ENCODE measurements at regions not wholly inside any gene's neighbourhood (a gene's known extent, or its start where the extent isn't known, plus 50 kb on each side); places are given as distances from the start of the nearest gene placed in this dataset.

- DNase-seq: no peak
- intact Hi-C loops (cut with DNase I): no loop called here
- TF ChIP-seq POLR2A (IDR thresholded peaks at IDR 0.05) (no peak), EP300 (IDR thresholded peaks at IDR 0.05) (no peak), CTCF (IDR thresholded peaks at IDR 0.05) (no peak)
- Histone ChIP-seq H3K4me3 (no peak overlapping the region), H3K27me3 (no peaks in the 10 kb centered on the region), H3K36me3 (no peaks in the 10 kb centered on the region), H3K9me3 (no peaks in the 10 kb centered on the region), H3K27ac (no peak overlapping the region), H3K4me1 (ENCODE audit: insufficient read depth) (no peaks in the 10 kb centered on the region)
- 69 to 80% (median 72%) methylated on average over 6 of the region's 6 CpGs for WGBS, 3 donors
These were observed 162.9 kb downstream of the KCNA5 start for GRCh38 chr12:5206401-5207175.

- H3K9me3 ChIP-seq: no peaks in the 10 kb centered on the region
- WGBS, 3 donors: 80% methylated on average over 11 of the region's 11 CpGs
- no peaks in the 10 kb centered on the region for H3K36me3 ChIP-seq
- no peaks in the 10 kb centered on the region for H3K4me1 ChIP-seq (ENCODE audit: insufficient read depth)
- H3K27me3 ChIP-seq: no peaks in the 10 kb centered on the region
- H3K27ac ChIP-seq: no peak overlapping the region
- intact Hi-C loops (cut with DNase I): no loop called here
- TF ChIP-seq EP300 (IDR thresholded peaks at IDR 0.05) (no peak), CTCF (IDR thresholded peaks at IDR 0.05) (no peak), POLR2A (IDR thresholded peaks at IDR 0.05) (no peak)
- no peak overlapping the region for H3K4me3 ChIP-seq
- DNase-seq: no peak
These were observed 166.7 kb downstream of the KCNA5 start for GRCh38 chr12:5210179-5210922.

GRCh38 chr12:5210923-5211290, 167.2 kb downstream of the KCNA5 start:
- H3K27ac ChIP-seq: no peak overlapping the region
- no peak for DNase-seq
- H3K36me3 ChIP-seq: no peaks in the 10 kb centered on the region
- H3K27me3 ChIP-seq: no peaks in the 10 kb centered on the region
- H3K4me1 ChIP-seq (ENCODE audit: insufficient read depth): no peaks in the 10 kb centered on the region
- H3K9me3 ChIP-seq: no peaks in the 10 kb centered on the region
- intact Hi-C loops (cut with DNase I): no loop called here
- no peak overlapping the region for H3K4me3 ChIP-seq
- TF ChIP-seq EP300 (IDR thresholded peaks at IDR 0.05) (no peak), POLR2A (IDR thresholded peaks at IDR 0.05) (no peak), CTCF (IDR thresholded peaks at IDR 0.05) (no peak)
- 75 to 91% (median 77%) methylated on average over 6 of the region's 6 CpGs for WGBS, 3 donors

GRCh38 chr12:5213336-5213735, 169.7 kb downstream of the KCNA5 start:
- intact Hi-C loops (cut with DNase I): no loop called here
- no peaks in the 10 kb centered on the region for H3K9me3 ChIP-seq
- H3K27me3 ChIP-seq: no peaks in the 10 kb centered on the region
- H3K36me3 ChIP-seq: no peaks in the 10 kb centered on the region
- WGBS, 3 donors: 61 to 67% (median 65%) methylated on average over 2 of the region's 2 CpGs
- no peak overlapping the region for H3K27ac ChIP-seq
- TF ChIP-seq POLR2A (IDR thresholded peaks at IDR 0.05) (no peak), CTCF (IDR thresholded peaks at IDR 0.05) (no peak), EP300 (IDR thresholded peaks at IDR 0.05) (no peak)
- H3K4me1 ChIP-seq (ENCODE audit: insufficient read depth): no peaks in the 10 kb centered on the region
- no peak for DNase-seq
- H3K4me3 ChIP-seq: no peak overlapping the region

Data from ovary (tissue), 7 donors.